Left ventricle myocardium superior (tissue), 1 donor: ENCODE measurements at regions not wholly inside any gene's neighbourhood (a gene's known extent, or its start where the extent isn't known, plus 50 kb on each side); places are given as distances from the start of the nearest gene placed in this dataset.

ENCODE experiments used
- ATAC-seq: fragments of 200-7000 bp; cut with Tn5 transposase; one replicate; pipeline ENCODE4 v1.9.1; 2020; ENCODE audit warnings: mild to moderate bottlenecking, moderate library complexity
- DNase-seq: peaks from one replicate; pipeline ENCODE4 v3.0.0-alpha.2; 2020
- intact Hi-C: fragments of 100-400 bp; cut with micrococcal nuclease; formaldehyde crosslinking; loops from one replicate; pipeline ENCODE4 v1.11.0; 2022
- donor health status: DM: no; HTN: yes; CAD: no; lungs with severe emphysema.

DNA sequence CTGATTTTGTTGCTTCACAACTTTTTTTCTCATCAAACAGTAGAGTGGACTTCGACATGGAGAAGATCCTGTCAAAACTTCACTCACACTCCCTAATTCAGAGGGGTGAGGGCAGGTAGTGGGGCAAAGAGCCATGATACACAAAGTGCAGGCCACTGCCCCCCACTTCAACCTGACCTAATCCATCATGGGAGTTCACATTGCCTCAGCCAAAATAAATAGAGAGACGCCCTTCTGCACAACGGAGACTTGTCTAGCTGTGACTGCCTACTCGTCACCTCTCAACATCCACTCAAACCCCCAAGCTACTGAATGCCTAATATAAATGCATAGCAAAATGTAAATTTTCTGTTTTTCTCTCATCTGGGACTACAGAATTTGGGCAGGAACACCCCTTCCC lies 213.2 kb downstream of the PMP22 start:
- no peak for ATAC-seq
- intact Hi-C loops: no loop called here
- no peak for DNase-seq

DNA sequence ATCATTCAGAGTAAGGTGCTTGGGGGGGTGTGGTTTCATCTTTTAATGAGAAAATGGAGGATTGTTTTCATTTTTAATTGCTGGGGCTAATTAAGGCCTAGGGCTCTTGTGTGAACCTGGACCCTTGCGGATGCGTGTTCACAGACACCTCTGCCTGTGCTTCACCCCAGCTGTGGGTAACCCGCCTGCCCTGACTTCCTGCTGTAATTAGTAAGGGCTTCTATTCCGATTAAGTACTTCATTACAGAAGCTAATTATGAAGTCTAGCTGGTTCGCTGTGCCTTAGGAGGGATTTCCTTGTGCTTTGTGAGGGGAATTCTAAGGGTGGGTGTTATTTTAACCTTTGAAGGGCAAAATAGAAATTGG lies 215.3 kb downstream of the PMP22 start:
- ATAC-seq (no peak), DNase-seq (no peak)
- intact Hi-C loops: no loop called here

DNA sequence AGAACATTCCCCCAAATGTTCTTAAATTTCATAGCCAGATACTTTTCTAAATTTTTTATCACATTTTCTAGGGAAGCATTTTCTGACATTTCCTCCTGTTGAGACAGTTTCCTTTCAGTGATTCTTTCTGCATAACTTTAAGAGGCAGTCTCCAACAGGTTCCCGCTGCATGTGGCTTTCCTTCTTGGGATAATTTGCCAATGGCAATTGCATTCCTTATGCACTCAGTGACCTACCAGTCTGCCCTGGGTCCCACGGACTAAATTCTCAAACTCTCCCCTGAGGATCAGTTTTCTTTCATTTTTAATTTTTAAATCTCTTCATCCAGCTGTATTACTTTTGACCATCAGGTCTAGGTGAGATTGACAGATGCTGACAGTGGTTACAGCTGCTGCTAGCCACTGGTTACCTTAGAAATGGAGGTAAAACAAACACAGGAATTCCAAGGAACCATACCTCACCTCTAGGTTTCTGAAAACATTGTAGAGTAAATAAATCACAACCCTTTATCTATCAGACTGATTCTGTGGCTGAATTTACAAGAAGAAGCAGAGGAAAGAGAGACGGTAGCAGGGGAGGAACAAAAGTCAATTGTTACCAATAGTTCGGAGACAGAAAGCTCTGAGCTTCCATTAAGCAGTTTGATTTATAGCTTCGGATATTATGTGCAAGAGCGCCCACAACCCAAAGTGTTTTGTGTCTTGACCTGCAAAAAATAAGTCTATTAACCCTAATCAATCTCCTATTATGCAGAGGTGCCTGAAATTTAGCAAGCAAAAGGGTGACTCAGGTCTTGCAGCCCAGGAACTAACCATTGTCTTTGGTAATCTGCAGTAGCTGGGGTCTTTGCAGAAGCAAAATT lies 216.0 kb downstream of the PMP22 start:
- intact Hi-C loops: no loop called here
- no peak for ATAC-seq
- no peak for DNase-seq

DNA sequence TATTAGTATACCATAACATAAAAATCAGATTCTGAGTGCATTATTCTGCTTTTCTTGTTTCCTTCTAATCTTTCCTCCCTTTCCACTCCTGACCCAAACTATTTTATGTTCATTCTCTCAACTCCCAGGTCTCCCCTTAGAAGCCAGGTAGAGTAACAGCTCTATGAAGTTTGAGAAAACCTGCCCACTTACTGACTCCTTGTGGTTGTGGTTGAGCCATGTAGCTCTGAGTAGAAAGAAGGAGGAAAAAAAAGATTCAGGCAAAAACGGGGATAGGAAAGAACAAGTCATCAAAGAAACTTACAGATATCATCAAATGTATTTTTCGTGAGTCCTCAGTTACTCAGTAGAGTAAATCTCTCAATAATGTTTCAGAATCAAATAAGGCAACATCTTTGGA lies 216.7 kb downstream of the PMP22 start:
- DNase-seq (no peak), ATAC-seq (no peak)
- intact Hi-C loops: no loop called here

DNA sequence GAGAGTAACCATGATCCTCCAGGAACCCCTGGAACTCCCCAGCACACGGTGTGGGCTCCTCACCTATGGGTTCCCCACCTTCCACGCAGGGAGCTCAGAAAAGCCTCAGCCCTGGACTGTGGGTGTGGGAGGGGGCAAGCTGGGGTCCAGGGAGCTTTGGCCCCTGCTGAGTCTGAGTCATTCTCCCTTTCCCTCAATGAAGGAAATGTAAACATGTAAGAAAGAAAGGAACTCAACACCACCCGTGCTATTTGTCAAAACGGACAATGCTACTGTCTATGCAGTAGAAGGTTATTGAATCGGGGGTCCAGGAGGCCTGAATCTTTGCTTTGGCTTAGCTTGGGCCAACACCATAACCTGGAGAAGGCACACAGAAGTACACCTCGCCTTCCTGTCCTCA lies 222.8 kb downstream of the PMP22 start:
- DNase-seq: no peak
- ATAC-seq: no peak
- intact Hi-C loops: no loop called here

DNA sequence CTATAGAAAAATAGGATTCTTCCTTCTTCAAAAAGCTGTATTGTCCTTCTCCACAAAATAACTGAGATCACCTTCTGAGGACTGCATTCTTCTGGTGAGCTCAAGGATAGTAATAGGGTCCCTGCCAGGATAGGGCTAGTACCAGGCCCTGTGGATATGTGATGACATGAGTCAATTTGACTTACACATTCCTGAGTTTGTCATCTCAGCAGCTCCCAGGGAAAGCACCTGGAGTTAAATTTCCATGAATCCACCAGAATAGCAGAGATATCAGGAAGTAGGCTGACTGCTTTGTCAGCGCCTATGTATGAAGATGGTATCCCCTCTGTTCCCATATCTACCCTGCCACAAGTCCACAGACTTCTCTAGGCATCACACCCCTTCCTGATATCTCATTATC lies 225.8 kb downstream of the PMP22 start:
- ATAC-seq (no peak), DNase-seq (no peak)
- intact Hi-C loops: no loop called here

DNA sequence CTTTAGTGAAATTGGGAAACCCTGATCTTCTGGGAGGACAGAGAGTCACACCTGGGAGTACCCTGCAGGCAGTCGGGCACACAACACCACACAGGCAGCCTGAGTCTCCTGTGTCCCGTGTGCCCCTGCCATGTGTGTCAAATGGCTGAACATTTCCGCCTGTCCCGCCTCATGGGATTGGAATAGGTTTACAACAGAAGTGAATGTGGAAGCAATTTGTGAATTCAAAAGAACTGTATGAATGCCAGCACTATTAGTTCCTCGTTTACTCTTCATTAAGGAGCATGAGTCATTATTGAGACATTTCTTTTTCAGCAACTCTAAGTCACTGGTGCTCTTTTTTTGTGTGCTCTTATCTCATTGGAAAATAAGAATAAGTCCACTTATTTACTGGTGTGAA lies 226.5 kb downstream of the PMP22 start:
- DNase-seq: no peak
- no peak for ATAC-seq
- intact Hi-C loops: no loop called here

DNA sequence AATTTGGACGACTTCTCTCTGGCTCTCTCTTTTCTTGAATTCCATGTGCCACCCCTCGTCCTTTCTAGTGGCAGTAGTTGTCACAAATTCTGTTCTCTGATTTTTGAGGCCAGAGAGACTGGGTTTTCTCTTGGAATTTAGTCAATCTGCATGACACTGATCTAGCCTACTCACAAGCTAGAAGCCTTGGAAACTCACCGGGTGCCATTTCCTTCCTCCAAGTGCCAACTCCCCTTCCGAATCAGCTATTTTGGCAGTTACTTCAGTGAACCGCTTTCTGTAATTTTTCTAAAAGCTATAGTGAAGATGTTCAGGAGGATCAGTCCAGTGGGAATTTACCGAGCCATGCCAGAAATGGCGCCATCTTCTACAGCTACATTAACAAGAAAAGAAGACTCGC lies 228.9 kb downstream of the PMP22 start:
- intact Hi-C loops: no loop called here
- DNase-seq (no peak), ATAC-seq (no peak)

DNA sequence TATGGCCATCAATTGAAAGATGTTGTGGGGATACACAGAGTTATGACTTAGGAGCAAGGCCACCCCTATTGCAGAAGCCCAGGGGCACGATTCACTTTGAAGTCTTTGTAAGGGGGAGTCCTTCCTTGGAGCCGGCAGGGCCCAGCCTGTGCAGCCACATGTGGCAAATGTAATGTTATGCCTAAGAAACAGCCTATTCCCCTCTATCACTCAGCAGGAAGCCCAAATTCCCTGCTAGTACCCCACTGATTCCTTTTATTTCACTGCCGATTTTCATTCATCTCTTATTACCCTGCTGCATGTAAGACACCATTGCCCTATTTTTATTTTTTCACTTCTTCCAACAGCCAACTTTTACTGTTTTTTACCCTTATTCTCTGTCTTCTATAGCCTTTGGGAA lies 233.2 kb downstream of the PMP22 start:
- ATAC-seq (no peak), DNase-seq (no peak)
- intact Hi-C loops: no loop called here

DNA sequence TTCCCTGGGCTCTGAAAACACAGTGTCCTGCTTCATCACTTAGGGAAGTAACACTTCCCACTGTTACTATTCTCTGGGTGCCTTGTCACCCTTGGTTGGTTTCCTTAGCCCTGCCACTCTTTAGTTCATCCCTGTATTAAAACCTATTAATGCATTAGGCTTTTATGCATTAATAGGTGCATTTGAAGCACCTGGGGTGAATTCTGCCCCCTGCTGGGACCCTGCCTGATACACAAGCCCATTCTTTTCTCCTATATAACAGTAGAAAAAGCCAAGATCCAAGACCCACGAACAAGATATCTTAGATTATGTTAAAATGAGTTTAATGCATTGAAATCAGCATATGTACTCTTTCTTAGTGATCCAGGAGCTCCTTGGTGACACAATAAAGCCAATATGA lies 235.7 kb downstream of the PMP22 start:
- intact Hi-C loops: no loop called here
- no peak for DNase-seq
- no peak for ATAC-seq

DNA sequence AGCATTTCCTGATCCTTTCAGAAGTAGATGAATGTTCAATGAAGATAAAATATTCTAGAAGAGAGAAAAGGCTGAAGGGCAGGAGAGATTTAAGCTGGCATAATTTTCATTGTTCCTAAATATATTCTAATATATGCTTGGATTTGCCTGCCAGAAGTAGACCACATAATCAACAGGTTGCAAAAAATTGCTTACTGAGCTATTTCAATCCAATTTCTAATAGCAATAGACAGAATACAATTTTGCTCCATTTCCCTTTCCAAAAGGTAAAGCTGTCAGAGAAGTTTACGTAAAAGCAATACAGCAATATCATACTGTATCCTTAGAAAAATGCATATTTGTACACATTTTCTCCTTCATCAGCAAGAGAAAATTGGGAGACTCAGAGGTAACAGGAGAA lies 237.3 kb downstream of the PMP22 start:
- DNase-seq (no peak), ATAC-seq (no peak)
- intact Hi-C loops: no loop called here

DNA sequence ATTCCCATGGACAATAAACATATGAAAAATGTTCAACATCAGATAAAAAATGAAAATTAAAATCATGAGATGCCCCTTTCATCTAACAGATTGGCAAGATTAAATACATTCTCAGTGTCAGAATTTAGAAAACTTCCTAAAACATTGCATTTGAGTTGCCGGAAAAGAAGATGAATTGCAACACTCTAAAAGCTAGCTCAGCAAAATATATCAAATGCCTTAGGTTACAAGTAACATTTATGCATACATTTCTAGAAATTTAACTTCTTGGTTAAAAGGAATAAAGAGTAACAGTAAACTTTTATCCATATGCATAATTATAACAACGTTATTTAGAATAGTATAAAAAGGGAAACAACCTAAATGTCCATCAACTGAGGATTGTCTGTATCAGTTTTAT lies 239.0 kb downstream of the PMP22 start:
- no peak for ATAC-seq
- DNase-seq: no peak
- intact Hi-C loops: no loop called here

DNA sequence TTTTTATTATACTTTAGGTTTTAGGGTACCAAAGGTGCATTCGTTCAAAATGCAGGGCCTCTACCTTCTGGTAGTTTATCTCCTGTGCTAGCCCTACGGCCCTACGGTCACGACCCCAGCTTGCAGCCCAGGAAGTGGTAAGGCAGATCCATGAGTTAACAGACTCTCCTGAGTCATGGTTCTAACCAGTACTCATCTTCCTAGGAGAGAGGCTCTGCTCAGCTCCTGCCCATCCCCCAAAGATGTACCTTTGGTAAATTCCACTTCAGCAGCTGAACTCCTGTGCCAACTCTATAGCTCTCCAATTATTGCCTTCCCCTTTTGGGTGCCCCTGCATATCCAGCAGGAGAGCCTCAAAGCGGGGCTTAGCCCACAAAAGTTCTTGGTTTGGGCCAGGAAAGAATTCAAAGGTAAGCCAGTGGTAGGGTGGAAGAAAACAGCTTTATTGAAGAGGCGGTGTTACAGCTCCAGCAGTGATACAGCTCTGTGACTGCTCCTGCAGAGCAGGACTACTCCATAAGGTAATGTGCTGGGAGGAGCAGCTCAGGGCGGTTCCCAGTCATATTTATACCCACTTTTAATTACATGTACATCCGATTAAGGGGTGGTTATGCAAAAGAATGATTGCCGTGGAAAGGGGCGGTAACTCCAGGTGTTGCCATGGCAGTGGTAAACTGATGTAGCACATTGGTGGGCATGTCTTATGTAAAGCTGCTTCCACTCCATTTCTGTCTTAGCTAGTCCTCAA lies 241.4 kb downstream of the PMP22 start:
- intact Hi-C loops: no loop called here
- ATAC-seq: no peak

DNA sequence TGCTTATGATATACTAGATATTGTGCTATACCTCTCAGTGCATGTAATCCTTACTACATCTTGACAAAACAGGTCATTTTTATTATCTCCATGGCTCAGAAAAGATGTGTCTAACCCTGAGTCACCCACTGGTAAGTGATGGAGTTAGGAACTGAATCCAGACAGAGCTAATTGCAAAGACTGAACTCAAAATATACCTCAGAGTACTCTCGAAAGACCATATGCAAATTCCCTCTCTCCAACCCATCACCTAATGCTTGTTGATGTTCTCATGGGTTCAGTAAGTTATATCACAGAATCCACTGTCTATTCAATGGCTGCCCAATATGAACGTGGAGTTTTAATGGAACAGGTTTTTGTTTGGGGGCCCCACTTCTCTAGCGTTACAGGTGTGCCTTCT lies 246.0 kb downstream of the PMP22 start:
- ATAC-seq (no peak), DNase-seq (no peak)
- intact Hi-C loops: no loop called here

More for the DNA sequence above, 241.4 kb downstream of the PMP22 start:
- no peak for DNase-seq

DNA sequence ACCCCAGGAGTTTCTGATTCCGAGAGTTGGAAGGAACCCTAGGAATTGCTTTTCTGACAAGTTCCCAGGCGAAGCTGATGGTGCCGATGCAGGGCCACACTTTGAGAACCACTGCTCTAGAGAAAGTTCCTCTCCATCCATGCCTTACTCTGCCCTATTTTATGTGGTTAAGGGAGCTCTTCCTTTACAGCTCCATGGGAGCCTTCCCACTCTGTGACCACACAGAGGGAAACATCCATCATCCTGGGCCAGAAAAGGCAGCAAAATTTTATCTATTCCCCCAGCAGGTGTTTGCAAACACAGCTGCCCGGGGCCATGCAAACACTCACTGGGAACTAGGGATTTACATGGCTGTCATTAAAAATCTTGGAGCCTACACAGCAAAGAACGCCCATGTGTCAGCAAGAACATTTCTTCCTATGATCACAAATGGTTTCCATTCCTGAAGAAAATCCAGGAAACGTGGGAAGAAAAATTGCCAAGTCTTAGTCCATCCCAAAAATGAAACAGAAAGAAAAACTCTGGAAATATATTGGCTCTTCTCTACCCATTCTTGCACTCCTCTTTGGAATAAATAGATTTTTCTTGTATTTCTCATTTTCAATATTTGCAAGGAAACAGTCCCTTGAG lies 252.7 kb downstream of the PMP22 start:
- DNase-seq (no peak), ATAC-seq (no peak)
- intact Hi-C loops: no loop called here

DNA sequence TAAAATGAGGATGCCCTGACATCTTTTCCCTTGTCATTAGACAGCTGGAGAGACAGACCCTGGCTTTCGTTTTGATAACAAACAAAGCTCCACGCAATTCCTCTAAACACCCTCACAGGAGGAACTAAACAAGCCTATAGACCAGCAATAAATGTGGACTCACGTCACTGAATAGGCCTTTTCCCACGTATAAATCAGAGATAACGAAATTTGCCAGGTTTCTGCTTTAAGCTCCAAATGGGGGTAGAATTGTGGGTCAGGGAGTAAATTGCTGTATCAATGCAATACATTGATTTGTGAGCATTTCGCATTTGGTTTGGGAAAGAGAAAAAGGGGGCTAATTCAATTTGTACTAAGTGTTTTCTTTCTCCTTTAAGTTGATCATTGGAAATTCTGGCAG lies 256.0 kb downstream of the PMP22 start:
- intact Hi-C loops: no loop called here
- ATAC-seq: no peak

DNA sequence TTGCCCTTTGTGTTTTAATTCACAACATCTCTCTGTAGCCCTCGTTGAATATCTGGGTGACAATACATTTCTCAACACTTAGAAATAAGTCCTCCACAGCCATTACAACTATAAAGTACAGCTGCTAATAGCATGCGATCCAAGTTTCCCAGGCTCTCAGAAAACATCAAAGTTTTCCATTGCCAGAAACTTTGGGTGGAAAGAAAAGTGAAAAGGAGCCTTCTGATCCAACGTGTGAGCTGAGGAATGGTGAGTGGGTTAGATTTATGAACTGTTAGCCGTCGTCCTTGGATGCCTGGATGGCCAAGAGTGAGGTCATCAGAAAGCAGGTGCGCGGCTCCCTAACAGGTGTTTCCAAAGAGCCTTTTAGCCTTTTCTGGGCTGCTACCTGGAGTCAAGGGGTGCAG lies 258.0 kb downstream of the PMP22 start:
- ATAC-seq (no peak), DNase-seq (no peak)
- intact Hi-C loops: no loop called here

More for the DNA sequence above, 256.0 kb downstream of the PMP22 start:
- no peak for DNase-seq

DNA sequence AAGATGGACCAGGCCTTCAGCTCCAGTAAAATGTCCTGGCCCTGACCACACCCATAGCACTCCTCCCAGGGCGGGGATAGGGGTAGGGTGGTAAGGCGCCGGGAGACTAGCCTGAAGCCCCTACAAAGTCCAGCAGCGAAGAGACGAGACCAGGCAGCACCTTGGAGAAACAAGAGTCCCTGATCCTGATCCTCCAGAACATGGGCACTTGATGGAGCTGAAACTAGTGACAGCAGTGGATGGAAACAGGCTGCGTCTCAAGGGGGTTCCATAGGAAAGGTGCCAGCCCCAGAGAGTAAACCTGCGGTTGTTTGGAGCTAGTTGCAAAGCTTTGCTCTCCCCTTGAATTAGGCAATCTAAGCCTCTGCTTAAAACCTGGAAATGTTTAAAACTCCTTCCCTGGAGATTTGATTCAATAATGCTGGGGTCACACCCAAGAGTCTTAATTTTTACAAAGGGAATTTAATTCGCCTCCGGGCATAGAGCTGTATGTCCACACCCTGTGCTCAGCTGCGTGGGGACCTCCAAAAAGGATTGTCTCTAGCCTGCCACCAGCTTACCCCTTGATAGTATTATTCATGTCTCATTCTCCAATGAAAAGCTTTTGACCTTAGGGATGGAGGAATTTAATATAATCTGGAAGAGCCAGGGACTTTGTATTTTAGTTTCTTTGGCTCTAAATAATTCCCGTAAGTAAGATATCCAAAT lies 258.6 kb downstream of the PMP22 start:
- no peak for DNase-seq
- ATAC-seq: no peak
- intact Hi-C loops: no loop called here

DNA sequence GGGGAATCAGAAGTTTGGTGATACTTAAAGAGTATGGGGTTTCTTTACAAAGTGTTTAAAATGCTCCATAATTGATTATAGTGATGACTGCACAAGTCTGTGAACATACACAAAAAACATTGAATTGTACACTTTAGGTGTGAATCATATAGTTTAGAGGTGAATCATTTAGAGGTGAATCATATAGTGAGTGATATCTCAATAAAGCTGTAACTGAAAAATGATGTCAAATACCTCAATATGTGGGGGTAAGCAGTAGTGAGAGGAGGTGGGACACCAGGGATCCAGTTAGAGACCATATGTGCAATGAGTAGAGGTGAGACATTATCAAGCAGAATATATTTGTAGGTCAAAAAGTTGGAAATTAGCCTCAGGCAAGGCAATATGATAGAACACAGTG lies 264.5 kb downstream of the PMP22 start:
- ATAC-seq (no peak), DNase-seq (no peak)
- intact Hi-C loops: no loop called here

DNA sequence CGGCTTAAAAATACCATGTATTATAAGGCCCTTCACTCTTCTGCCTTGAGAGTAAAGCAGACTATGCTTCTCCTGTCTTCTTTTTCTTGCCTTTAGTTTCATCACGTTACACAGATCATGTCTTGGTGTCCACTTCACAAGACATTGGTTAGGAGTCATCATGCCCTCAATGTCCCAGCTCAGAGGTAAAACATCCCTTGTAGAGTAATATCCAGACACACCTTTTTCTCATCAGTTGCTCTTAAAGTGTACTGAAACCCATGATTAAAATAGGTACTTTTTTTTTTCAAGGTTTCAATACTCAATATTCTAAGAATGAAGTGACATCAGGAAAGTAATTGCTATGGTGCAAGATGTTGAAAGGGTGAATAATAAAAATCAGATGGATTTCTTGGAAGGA lies 267.8 kb downstream of the PMP22 start:
- intact Hi-C loops: no loop called here
- DNase-seq: no peak

More for the DNA sequence above, 267.8 kb downstream of the PMP22 start:
- ATAC-seq: no peak
